A172 (cell line): ENCODE measurements at regions not wholly inside any gene's neighbourhood (a gene's known extent, or its start where the extent isn't known, plus 50 kb on each side); places are given as distances from the start of the nearest gene placed in this dataset.
"Not testable (repeated sequence)": the region's sequence is repeated elsewhere in the genome, so short reads cannot be mapped to it uniquely, and the experiment has no call there.

Experiments
- DNase-seq: peaks from one replicate; pipeline ENCODE4 v3.0.0-alpha.2; 2015; ENCODE audit warnings: low spot score

- DNase-seq, result no peak
These were observed 92.7 kb downstream of the C12orf75 start for GRCh38 chr12:105423237-105423636.

DNA sequence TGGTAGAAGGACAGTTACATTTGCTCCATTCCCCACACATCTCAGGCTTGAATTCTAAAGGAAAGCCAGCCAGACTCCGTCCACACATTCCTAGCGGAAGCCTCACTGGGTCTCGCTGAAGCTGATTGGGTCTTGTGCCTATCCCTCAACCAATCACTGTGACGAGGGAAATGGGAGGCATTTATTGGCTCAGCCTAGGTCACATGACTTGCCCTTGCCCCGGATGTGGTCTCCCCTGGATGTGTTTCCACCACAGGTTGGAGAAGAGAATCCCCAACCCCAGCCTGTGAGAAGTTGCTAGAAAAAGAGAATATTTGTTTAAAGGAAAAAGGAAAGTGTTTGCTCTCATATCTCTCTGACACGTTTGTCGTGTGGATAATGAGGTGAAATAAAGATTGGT, 93.4 kb downstream of the C12orf75 start:
- DNase-seq, result no peak

- no peak for DNase-seq
These were observed 95.0 kb downstream of the C12orf75 start for GRCh38 chr12:105425254-105426174.

GRCh38 chr12:105426766-105427165, 96.3 kb downstream of the C12orf75 start:
- no peak for DNase-seq

DNA sequence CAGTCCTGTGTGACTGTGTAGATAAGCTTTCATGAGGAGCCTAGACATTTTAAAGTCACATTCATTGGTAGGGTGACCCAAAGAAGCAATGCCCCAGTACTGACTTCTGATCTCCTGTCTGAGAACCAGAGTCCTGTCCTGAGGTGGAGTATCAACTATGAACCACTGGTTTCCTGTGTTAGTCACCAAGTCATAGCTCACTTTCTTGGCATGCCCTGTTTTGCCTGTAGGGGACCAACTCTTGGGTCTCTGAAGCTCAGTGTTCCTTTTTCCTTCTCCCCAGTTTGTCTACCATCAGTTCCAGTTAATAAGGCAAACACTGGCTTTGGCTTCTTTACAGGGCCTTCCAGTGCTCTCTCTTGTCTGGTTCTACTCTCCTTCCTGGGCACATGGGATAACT, 97.4 kb downstream of the C12orf75 start:
- peak; percentile 40 for DNase-seq

- DNase-seq, result no peak
These were observed 98.4 kb downstream of the C12orf75 start for GRCh38 chr12:105428793-105429395.

DNA sequence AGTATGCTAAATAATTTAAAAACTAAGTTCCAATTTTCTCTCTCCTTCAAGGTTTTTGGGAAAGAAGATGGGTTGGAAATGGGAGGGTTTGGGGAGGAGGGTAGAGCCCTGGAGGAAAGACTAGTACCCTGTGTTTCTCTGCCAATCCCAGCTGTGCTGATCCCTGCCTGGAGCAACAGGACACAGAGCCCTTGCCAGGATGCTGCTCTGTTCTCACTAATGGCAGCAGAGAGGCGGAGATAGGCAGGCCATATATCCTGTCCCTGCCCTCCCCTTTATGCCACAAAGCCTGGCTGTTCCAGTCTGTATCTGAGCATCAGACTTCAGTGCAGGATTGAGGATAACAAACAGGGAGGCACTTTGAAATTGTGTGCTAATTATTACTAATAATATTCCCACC, 99.0 kb downstream of the C12orf75 start:
- DNase-seq, result no peak

GRCh38 chr12:105431537-105432100, 101.1 kb downstream of the C12orf75 start:
- no peak for DNase-seq

DNA sequence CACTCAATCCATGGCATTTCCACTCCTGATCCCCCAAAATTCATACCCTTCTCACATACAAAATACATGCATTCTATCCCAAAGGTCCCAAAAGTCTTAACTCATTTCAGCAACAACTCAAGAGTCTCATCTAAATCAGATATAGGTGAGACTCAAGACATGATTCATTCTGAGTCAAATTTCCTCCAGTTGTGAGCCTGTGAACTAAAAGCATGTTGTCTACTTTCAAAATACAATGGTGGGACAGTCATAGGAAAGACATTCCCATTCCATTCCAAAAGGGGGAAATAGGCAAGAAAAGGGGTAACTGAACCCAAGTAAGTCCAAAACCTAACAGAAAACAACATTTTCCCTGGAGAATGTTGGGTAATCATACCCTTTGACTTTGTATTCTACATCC, 103.3 kb downstream of the C12orf75 start:
- DNase-seq, result peak; percentile 70

- no peak for DNase-seq
These were observed 106.1 kb downstream of the C12orf75 start for GRCh38 chr12:105436636-105437035.

- no peak for DNase-seq
These were observed 109.7 kb downstream of the C12orf75 start for GRCh38 chr12:105440037-105440664.

- DNase-seq, result no peak
These were observed 113.5 kb downstream of the C12orf75 start for GRCh38 chr12:105443802-105444652.

DNA sequence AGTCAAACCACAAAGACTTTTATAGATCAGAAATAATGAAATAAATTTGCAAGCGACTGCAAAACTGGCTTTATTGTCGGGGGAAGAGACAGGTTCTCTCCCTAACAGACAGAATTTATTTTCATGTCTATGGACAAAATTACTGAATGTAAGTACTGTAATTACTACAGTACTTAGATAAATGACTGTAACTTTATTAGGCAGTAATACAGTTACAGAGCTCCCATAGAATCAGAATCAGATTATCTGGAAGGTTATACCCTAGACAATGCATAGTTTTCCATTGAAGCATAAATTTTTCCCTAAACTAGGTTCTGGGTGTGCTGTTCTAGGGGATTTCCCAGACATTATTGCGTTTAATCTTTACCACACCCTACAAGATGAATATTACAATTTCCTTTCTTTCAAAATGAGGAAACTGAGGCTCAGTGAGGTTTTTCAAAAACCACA, 114.2 kb downstream of the C12orf75 start:
- DNase-seq, result peak; percentile 47

DNA sequence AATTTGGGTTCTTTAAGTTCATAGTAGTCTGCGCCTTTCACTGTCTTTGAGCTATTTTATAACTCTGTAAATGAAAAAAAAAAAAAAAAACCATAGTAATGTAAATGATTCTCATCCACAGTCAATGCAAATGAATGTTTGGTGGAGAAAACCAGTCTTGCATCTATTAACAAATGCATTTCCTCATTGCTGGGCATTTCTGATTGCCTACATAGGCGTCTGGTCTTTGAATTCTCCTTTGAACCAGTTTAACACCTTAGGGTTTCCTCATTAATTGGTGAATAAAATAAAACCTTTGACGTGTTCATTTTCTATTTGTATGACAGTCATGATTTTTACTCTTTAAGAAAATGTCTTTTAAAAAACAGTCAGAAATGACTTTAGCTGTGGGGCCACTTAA, 114.8 kb downstream of the C12orf75 start:
- DNase-seq, result peak; percentile 16

DNA sequence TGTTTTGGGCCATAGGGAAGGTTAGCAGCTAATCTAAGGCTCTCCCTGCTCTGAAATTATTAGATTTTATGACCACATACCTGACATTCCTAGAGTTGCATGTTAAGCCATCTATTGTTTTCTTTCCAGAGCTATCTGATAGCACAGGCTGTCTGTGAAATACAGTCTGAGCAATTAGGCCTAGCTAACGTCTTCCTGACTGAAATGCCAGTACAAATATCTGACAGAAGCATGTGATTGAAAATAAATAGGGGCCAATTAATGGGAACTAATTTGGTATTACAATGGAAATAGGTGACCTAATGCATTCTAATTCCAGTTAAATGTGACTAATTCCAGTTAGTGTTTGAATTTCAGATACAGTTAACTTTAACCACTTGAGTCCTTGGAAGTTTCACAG, 115.2 kb downstream of the C12orf75 start:
- DNase-seq, result peak; percentile 80

DNA sequence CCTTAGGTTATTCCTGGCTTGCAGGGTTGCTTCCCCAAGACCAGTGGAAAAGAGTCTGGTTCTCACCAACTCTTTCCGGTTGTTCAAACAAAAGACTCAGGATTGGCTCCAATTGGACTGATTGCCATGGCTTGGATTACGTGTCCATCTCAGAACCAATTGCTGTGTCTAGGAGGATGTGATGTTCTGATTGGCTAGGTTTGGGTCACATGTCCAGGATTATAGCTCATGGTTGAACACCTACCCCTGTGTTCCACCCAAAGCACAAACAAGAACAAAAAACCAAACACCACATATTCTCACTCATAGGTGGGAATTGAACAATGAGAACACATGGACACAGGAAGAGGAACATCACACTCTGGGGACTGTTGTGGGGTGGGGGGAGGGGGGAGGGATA, 116.0 kb downstream of the C12orf75 start:
- DNase-seq, result not testable (repeated sequence)

- DNase-seq, result no peak
These were observed 118.9 kb downstream of the C12orf75 start for GRCh38 chr12:105449431-105449830.

- DNase-seq, result peak; percentile 65
These were observed 120.7 kb downstream of the C12orf75 start for GRCh38 chr12:105451211-105451610.

GRCh38 chr12:105451798-105452197, 121.3 kb downstream of the C12orf75 start:
- DNase-seq, result no peak

DNA sequence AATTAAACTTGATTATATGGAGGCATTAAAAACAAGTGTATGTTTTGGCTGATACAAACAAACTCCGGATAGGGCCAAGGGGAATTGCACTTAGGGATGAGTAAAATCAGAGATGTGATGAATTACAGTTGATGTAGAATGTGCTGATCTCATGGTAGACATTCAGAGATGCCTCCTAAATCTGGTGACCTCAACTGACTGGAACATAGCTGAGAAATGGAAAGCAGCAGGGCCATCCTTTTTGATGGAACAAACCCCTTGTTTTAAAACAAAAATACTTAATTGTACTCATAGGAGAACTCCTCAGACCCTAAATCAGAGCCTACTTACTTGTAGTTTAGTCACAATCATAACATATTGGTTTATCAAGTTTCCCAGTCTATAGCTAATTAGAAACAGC, 122.8 kb downstream of the C12orf75 start:
- DNase-seq, result no peak

DNA sequence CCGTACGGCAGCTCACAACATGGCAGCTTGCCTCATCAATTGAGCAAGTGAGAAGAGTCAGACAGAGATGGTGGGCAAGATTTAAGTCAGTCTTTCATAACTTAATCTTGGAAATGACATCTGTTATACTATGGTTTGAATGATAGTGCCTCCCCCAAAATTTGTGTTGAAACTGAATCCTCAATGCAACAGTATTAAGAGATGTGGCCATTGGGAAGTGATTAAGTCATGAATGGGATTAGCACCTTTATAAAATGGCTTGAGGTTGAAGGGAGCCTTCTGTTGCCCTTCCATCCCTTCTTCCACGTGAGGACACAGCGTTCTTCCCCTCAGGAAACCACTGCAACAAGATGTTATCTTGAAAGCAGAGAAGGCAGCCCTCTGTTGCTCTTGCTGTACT, 124.2 kb downstream of the C12orf75 start:
- no peak for DNase-seq
